Vagina (tissue), 2 donors: ENCODE measurements at regions not wholly inside any gene's neighbourhood (a gene's known extent, or its start where the extent isn't known, plus 50 kb on each side); places are given as distances from the start of the nearest gene placed in this dataset.

Experiments
- CTCF ChIP-seq, 3 experiments: fragments of 450-650 bp in 2 of 3; fragments of 200-600 bp in 1 of 3; sonication (generic) in 1 of 3; IDR thresholded peaks; one replicate each; pipeline ENCODE4 v1.5.1; 2017 to 2019; ENCODE audit warnings: antibody characterized with exemption in 3 of 3, mild to moderate bottlenecking in 2 of 3, moderate library complexity in 2 of 3
- POLR2A ChIP-seq, 2 donors: fragments of 450-650 bp; IDR thresholded peaks; one replicate each; pipeline ENCODE4 v1.6.1; 2017; ENCODE audit warnings: antibody characterized with exemption in 2 of 2, mild to moderate bottlenecking in 2 of 2, moderate library complexity in 2 of 2
- POLR2AphosphoS5 ChIP-seq, 2 donors: sonication (generic); formaldehyde crosslinking; IDR thresholded peaks; one replicate each; pipeline ENCODE4 v1.9.0; 2017; ENCODE audit warnings: antibody characterized with exemption in 2 of 2, mild to moderate bottlenecking in 2 of 2, low read depth in 1 of 2; ENCODE audit not compliant: insufficient read depth in 1 of 2

- no peak for TF ChIP-seq CTCF (IDR thresholded peaks at IDR 0.05)
- no peak for TF ChIP-seq POLR2A (IDR thresholded peaks at IDR 0.05)
- no peak for TF ChIP-seq POLR2AphosphoS5 (IDR thresholded peaks at IDR 0.05; ENCODE audit: insufficient read depth in 1 of 2, low read depth in 1 of 2)
Observed at GRCh38 chr3:10620833-10621082, 115.4 kb upstream of the ATP2B2 start.
